GM12878 (cell line): ENCODE measurements at regions not wholly inside any gene's neighbourhood (a gene's known extent, or its start where the extent isn't known, plus 50 kb on each side); places are given as distances from the start of the nearest gene placed in this dataset.

ENCODE experiments used
- ATAC-seq: fragments of 200-7000 bp; cut with Tn5 transposase; 3 replicates; pipeline ENCODE4 v1.9.1; 2020; ENCODE audit warnings: mild to moderate bottlenecking, moderate library complexity
- BruUV-seq: library from RNA; stranded (reverse); fragments of 400-500 nt; replicated peaks from 2 replicates; lab custom pipeline; 2021; lab: Mats Ljungman, UMichigan
- CTCF ChIA-PET: fragments of 300-600 bp; sonication (Branson Sonifier 250); formaldehyde crosslinking; extraction: SDS; loops from one replicate; lab custom pipeline; 2021; ENCODE audit warnings: inconsistent platforms; lab: Yijun Ruan, JAX
- POLR2A ChIA-PET: fragments of 350-600 bp; formaldehyde crosslinking; extraction: SDS; loops from one replicate; lab custom pipeline; 2021; ENCODE audit warnings: inconsistent platforms; lab: Charles Lee
- RAD21 ChIA-PET: fragments of 300-600 bp; sonication (Branson Sonifier 250); formaldehyde crosslinking; loops from one replicate; lab custom pipeline; 2023; ENCODE audit warnings: antibody characterized with exemption; ENCODE audit not compliant: unreplicated experiment; lab: Charles Lee
- SMC1A ChIA-PET: fragments of 300-600 bp; sonication (Branson Sonifier 250); formaldehyde crosslinking; loops from one replicate; lab custom pipeline; 2023; ENCODE audit not compliant: unreplicated experiment, uncharacterized antibody; lab: Charles Lee
- DNase-seq: peaks from one replicate; pipeline ENCODE4 v3.0.0-alpha.2; 2011; ENCODE audit warnings: low read depth, low spot score
- FAIRE-seq: peaks from 3 replicates; lab custom pipeline; 2011; peaks lifted over from hg19 to GRCh38; lab: Jason Lieb, UNC
- H2AFZ ChIP-seq: 2 replicates; pipeline ENCODE4 v1.6.0; 2011; ENCODE audit warnings: low read depth, low read length, control low read depth; ENCODE audit not compliant: control insufficient read depth
- H3K27ac ChIP-seq: 2 replicates; pipeline ENCODE4 v1.5.1; 2011; ENCODE audit warnings: control low read depth; ENCODE audit not compliant: control insufficient read depth, insufficient read depth
- H3K27me3 ChIP-seq, 2 experiments: replicated peaks in 1 of 2; 2 replicates each; pipeline versions ENCODE4 v1.6.0 to v1.6.1; 2011; ENCODE audit warnings: low read length in 1 of 2; ENCODE audit not compliant: control insufficient read depth in 2 of 2, insufficient read depth in 2 of 2
- H3K36me3 ChIP-seq, 2 experiments: 2 replicates each; pipeline ENCODE4 v1.5.1; 2011; ENCODE audit warnings: low read length in 1 of 2; ENCODE audit not compliant: control insufficient read depth in 2 of 2, insufficient read depth in 2 of 2
- H3K4me1 ChIP-seq: 2 replicates; pipeline ENCODE4 v1.6.1; 2011; ENCODE audit warnings: mild to moderate bottlenecking, low read length, moderate library complexity, mixed read lengths; ENCODE audit not compliant: control insufficient read depth, insufficient read depth
- H3K4me2 ChIP-seq: 2 replicates; pipeline ENCODE4 v1.6.0; 2011; ENCODE audit warnings: control low read depth; ENCODE audit not compliant: control insufficient read depth, insufficient read depth
- H3K4me3 ChIP-seq: fragments of 200-600 bp; sonication (generic); 2 replicates; pipeline ENCODE4 v1.5.1; 2016
- H3K79me2 ChIP-seq: 2 replicates; pipeline ENCODE4 v1.6.0; 2011; ENCODE audit warnings: low read length; ENCODE audit not compliant: control insufficient read depth, insufficient read depth
- H3K9ac ChIP-seq: 2 replicates; pipeline ENCODE4 v1.8.0; 2011; ENCODE audit warnings: low read length, control low read depth, mixed read lengths; ENCODE audit not compliant: control insufficient read depth, insufficient read depth
- H3K9me3 ChIP-seq: replicated peaks from 3 replicates; pipeline ENCODE4 v1.5.1; 2011; ENCODE audit warnings: mild to moderate bottlenecking, low read length; ENCODE audit not compliant: control insufficient read depth, insufficient read depth
- H4K20me1 ChIP-seq: 2 replicates; pipeline ENCODE4 v1.6.0; 2011; ENCODE audit not compliant: control insufficient read depth, insufficient read depth
- FOS ChIP-seq: IDR thresholded peaks from 3 replicates; pipeline ENCODE4 v1.6.1; 2011; ENCODE audit warnings: borderline replicate concordance; ENCODE audit not compliant: insufficient read length; ENCODE audit errors: extremely low read depth
- NFIC ChIP-seq: IDR thresholded peaks from 2 replicates; pipeline ENCODE4 v1.6.1; 2012; ENCODE audit warnings: low read depth, mild to moderate bottlenecking, inconsistent platforms, low read length, moderate library complexity
- PAX5 ChIP-seq: IDR thresholded peaks from 2 replicates; pipeline ENCODE4 v1.6.1; 2011; ENCODE audit warnings: low read depth, low read length, borderline replicate concordance
- PKNOX1 ChIP-seq: fragments of 450-650 bp; IDR thresholded peaks from 2 replicates; pipeline ENCODE4 v1.6.1; 2016; ENCODE audit warnings: mild to moderate bottlenecking
- RCOR1 ChIP-seq: conservative IDR thresholded peaks from 2 replicates; pipeline ENCODE4 v1.6.1; 2012; ENCODE audit warnings: low read depth, low read length, improper control_type of control experiment
- RELB ChIP-seq: fragments of 450-650 bp; IDR thresholded peaks from 2 replicates; pipeline ENCODE4 v1.6.1; 2017; ENCODE audit warnings: low read depth, mild to moderate bottlenecking, moderate library complexity
- SMARCA5 ChIP-seq: fragments of 450-650 bp; IDR thresholded peaks from 2 replicates; pipeline ENCODE4 v1.6.1; 2017; ENCODE audit warnings: mild to moderate bottlenecking
- SPI1 ChIP-seq: IDR thresholded peaks from 2 replicates; pipeline ENCODE4 v1.6.1; 2011; ENCODE audit warnings: low read depth, mild to moderate bottlenecking, low read length, moderate library complexity, borderline replicate concordance; ENCODE audit not compliant: insufficient read depth
- STAT1 ChIP-seq: fragments of 450-650 bp; conservative IDR thresholded peaks from 2 replicates; pipeline ENCODE4 v1.6.1; 2014; ENCODE audit warnings: antibody characterized with exemption, mild to moderate bottlenecking
- ZZZ3 ChIP-seq: IDR thresholded peaks from 2 replicates; pipeline ENCODE4 v1.6.1; 2011; ENCODE audit warnings: low read depth; ENCODE audit not compliant: control insufficient read depth, insufficient read length
- WGBS: methylation state at CpG from one replicate; pipeline ENCODE4 v1.1.6; 2016; ENCODE audit warnings: low lambda C conversion rate; ENCODE audit not compliant: insufficient replicate concordance, insufficient coverage; ENCODE audit errors: missing lambda C conversion rate; 5-methylcytosine and 5-hydroxymethylcytosine counted together
- in situ Hi-C: fragments of 300-500 bp; cut with MboI; formaldehyde crosslinking; loops from 9 replicates; pipeline ENCODE4 v1.14.3; 2018; ENCODE audit warnings: mixed read lengths
- intact Hi-C: fragments of 100-400 bp; cut with micrococcal nuclease; formaldehyde crosslinking; loops from one replicate; pipeline ENCODE4 v1.14.2; 2022; ENCODE audit not compliant: unreplicated experiment

- Histone ChIP-seq H3K36me3 (no peaks in the 10 kb centered on the region), H4K20me1 (no peaks in the 10 kb centered on the region), H3K4me3 (no peak overlapping the region), H3K27me3 (no peaks in the 10 kb centered on the region), H3K4me2 (no peak overlapping the region), H3K27ac (no peak overlapping the region), H3K79me2 (no peaks in the 10 kb centered on the region), H3K9me3 (no peaks in the 10 kb centered on the region), H3K4me1 (peaks cover 24% of the 10 kb centered on the region), H2AFZ (no peak overlapping the region), H3K9ac (no peak overlapping the region)
- RAD21 ChIA-PET: no interaction called here
- CTCF ChIA-PET: no interaction called here
- WGBS: 81% methylated on average over 5 of the region's 5 CpGs
- intact Hi-C loops (no loop called here), in situ Hi-C loops (no loop called here)
- SMC1A ChIA-PET: no interaction called here
- FAIRE-seq (no peak), ATAC-seq (no peak), DNase-seq (no peak)
- TF ChIP-seq RELB (no peak), SPI1 (no peak), RCOR1 (no peak), FOS (no peak), NFIC (no peak), PAX5 (no peak), PKNOX1 (no peak), ZZZ3 (no peak), STAT1 (no peak), SMARCA5 (no peak)
- no TSS peak for BruUV-seq
- POLR2A ChIA-PET: no interaction called here
Measured at GRCh38 chr3:177334803-177335202, 137.5 kb upstream of the TBL1XR1 start.
